ENCODE measurements at regions not wholly inside any gene's neighbourhood (a gene's known extent, or its start where the extent isn't known, plus 50 kb on each side); places are given as distances from the start of the nearest gene placed in this dataset.
A peak's percentile ranks its signal among the peaks of the same experiment; 100 is the strongest.

- DNase-seq (ENCODE audit: insufficient read length, low spot score) (no peak), FAIRE-seq (no peak)
Observed at GRCh38 chr9:106400170-106400569, 462.8 kb upstream of the ZNF462 start.

GRCh38 chr9:106400950-106401349, 462.0 kb upstream of the ZNF462 start:
- DNase-seq (ENCODE audit: insufficient read length, low spot score) = no peak
- no peak for FAIRE-seq

DNA sequence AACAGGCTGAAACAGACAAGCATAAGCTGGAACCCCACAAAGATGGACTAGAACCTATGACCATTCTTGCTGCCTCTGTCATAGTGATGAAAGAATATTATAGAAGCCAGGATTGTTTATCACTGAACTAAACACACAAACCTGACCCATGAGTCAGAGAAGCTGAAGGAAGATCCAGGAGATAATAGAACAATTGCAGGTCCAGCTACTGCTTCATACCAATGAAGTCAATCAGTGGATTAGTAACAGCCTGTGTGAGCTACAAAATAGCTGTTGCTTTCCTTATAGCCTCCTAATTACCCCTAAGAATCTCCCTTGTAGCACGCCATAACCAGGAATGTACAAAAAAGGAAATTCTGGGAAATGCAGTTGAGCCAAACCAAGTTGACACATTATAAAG, 459.9 kb upstream of the ZNF462 start:
- DNase-seq (ENCODE audit: insufficient read length, low spot score) (no peak), FAIRE-seq (no peak)

GRCh38 chr9:106404137-106404536, 458.8 kb upstream of the ZNF462 start:
- FAIRE-seq (no peak), DNase-seq (ENCODE audit: insufficient read length, low spot score) (no peak)

GRCh38 chr9:106405871-106406435, 457.0 kb upstream of the ZNF462 start:
- FAIRE-seq (no peak), DNase-seq (ENCODE audit: insufficient read length, low spot score) (no peak)

DNA sequence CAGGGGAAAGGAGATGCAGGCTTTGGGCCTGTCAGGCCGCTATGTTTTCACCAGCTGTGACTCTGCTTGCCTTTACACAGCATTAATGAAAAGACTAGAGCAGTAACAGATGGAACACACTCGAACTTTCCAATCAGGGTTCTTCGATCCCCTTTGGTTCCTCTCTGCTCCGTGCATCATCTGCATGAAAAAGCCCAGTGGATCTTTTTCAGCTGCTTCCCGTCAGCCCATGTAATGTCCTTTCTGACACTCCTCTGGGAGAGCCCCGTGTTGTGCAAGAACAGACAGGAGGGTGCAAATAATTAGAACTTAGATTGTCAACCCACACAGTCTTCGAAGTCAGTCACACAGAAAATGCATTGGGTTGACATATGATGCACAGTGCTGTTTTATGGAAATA, 448.9 kb upstream of the ZNF462 start:
- DNase-seq (ENCODE audit: insufficient read length, low spot score) (no peak), FAIRE-seq (no peak)

DNA sequence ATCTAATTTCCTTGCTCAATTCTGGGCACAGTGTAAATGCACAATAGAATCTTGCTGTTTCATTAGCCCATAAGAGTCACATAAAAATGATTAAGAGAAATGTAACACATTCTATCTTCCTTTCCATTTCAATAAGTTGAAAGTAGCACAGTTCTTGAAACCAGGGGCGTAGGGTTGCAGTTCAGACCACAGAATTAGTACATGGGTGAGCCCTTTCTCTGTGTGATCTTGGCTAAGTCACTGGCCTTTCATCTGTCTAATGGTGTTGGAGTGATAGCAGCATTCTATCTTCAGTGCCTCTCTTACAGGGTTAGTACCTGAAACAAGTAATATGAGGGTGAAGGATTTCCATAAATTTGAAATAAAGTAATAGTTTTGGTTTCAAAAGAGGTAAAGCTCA, 445.3 kb upstream of the ZNF462 start:
- FAIRE-seq (no peak), DNase-seq (ENCODE audit: insufficient read length, low spot score) (no peak)

GRCh38 chr9:106419829-106420228, 443.1 kb upstream of the ZNF462 start:
- DNase-seq (ENCODE audit: insufficient read length, low spot score) (no peak), FAIRE-seq (no peak)

DNA sequence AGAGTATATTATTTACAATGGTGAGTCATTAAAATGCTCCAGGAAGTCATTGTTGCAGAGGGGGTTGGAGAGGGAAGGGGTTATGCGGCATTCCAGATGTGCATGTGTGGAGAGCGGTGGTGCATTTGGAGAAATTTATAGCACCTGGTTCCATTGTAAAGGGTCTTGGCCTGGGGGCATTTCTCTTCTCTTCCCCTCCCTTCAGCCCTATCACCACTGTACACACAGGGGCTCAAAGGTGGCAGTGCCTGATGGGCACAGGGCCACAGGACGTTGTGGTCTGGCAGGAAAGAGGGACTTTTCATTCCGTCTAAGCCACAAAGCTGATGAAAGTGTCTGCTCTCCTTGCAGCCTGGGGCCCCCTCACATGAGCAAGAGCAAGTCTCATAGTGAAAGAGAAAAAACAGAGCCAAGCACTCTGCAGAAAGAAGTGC, 442.4 kb upstream of the ZNF462 start:
- no peak for FAIRE-seq
- no peak for DNase-seq (ENCODE audit: insufficient read length, low spot score)

- no peak for DNase-seq (ENCODE audit: insufficient read length, low spot score)
- FAIRE-seq = no peak
Observed at GRCh38 chr9:106421772-106422171, 441.2 kb upstream of the ZNF462 start.

DNA sequence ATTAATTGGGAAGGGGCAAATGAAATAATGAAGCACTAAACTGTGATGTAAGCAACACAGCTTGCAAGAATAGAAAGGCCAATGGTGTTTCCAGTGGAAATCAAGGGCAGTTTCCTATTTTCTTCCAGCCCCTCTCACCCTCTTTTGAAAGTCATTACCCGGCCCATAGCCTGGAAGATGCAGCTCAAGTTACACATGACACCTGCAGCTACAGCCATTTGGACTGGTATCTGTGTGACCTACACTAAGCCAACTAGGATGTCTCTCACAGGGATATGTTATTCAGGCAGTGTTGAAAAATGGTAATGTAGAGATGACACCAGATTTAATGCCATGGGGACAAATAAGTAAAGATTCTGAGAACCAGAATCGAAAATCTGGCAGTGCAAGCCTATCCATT, 439.4 kb upstream of the ZNF462 start:
- FAIRE-seq (no peak), DNase-seq (ENCODE audit: insufficient read length, low spot score) (no peak)

DNA sequence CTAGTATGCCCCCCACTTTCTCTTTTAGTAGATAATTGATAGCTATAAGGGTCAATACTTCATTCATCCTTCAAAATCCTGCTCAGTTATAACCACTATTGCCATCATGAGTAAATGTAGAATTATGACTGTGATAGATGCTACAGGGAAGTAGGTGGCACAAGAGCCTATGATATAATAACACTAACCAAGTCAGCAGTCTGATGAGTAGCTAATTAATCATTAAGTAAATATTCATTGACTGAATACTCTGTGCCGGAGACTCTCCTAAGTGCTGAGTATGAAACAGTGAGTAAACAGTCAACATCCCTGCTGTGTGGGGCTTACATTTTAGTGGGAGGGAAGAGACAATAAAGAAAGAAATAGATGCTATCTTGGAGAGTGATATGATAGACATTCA, 430.3 kb upstream of the ZNF462 start:
- no peak for FAIRE-seq
- no peak for DNase-seq (ENCODE audit: insufficient read length, low spot score)

- FAIRE-seq = no peak
- DNase-seq (ENCODE audit: insufficient read length, low spot score) = peak; percentile 0
Observed at GRCh38 chr9:106438928-106439327, 424.0 kb upstream of the ZNF462 start.

DNA sequence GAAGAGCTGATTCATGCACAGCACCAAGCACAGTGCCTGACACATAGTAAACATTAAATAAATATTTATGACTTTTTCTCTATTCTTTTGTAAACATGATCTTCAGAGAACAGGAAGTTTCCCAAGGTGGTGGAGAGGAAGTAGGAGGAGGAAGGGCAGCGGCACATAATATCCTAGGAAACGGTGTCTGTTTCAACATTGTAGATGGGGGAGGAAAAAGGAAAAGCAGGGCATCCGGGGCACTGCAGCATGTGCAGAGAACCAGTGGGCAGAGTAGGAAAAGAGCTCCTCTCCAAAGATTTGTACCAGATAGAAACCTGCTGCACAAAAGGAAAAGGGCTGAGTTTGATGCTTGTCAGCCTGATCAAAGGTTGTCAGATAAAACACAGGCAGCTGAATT, 421.7 kb upstream of the ZNF462 start:
- FAIRE-seq = no peak
- no peak for DNase-seq (ENCODE audit: insufficient read length, low spot score)

GRCh38 chr9:106443520-106443919, 419.4 kb upstream of the ZNF462 start:
- no peak for FAIRE-seq
- no peak for DNase-seq (ENCODE audit: insufficient read length, low spot score)

GRCh38 chr9:106445107-106445506, 417.9 kb upstream of the ZNF462 start:
- FAIRE-seq = no peak
- no peak for DNase-seq (ENCODE audit: insufficient read length, low spot score)

DNA sequence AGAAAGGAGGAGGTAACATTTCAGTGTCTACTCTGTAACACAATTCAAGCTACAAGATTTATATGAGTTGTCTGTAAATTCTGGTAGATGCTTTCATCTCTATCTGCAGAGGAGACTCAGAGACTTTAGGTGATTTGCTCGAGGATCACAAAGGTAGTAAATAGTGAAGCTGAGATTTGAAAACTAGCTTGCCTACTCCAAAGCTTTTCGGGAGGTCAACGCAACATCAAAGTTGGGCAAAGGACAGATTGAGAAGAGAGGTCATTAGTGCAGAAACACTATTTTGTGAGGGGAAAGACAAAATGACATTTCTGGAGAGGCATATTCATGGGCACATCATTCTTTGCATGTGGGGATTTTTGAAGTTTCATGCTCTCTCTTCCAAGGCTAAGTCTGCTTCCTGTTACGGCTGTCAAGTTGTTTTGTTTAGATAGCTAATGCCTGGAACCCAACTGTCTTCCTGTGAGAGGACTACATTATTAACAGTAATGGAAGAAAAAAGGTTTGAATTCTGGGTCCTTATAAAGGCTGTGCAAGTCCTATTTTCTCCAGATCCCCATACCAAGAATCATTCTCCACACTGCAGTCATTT, 413.5 kb upstream of the ZNF462 start:
- FAIRE-seq = no peak

DNA sequence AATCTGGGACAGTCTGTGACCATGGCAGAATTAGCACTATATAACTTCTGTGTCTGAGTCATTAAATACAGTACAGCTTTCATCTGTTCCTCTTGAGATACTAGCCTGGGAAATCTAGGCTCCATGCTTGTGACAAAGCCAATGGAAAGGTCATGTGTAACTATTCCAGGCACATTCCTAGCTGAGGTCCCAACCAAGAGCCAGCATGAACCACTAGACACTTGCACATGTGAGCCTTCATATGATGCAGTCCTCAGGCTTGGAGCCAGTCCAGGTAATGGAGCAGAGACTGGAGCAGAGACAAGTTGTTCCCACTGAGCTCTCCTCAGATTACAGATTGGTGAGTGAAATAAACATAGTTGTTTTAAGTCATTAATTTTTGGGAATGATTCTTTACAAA, 412.4 kb upstream of the ZNF462 start:
- no peak for DNase-seq (ENCODE audit: insufficient read length, low spot score)
- no peak for FAIRE-seq

More for the DNA sequence above, 413.5 kb upstream of the ZNF462 start:
- no peak for DNase-seq (ENCODE audit: insufficient read length, low spot score)

- DNase-seq (ENCODE audit: insufficient read length, low spot score) (no peak), FAIRE-seq (no peak)
Observed at GRCh38 chr9:106451223-106451622, 411.7 kb upstream of the ZNF462 start.

GRCh38 chr9:106456581-106456980, 406.4 kb upstream of the ZNF462 start:
- FAIRE-seq (no peak), DNase-seq (ENCODE audit: insufficient read length, low spot score) (no peak)

DNA sequence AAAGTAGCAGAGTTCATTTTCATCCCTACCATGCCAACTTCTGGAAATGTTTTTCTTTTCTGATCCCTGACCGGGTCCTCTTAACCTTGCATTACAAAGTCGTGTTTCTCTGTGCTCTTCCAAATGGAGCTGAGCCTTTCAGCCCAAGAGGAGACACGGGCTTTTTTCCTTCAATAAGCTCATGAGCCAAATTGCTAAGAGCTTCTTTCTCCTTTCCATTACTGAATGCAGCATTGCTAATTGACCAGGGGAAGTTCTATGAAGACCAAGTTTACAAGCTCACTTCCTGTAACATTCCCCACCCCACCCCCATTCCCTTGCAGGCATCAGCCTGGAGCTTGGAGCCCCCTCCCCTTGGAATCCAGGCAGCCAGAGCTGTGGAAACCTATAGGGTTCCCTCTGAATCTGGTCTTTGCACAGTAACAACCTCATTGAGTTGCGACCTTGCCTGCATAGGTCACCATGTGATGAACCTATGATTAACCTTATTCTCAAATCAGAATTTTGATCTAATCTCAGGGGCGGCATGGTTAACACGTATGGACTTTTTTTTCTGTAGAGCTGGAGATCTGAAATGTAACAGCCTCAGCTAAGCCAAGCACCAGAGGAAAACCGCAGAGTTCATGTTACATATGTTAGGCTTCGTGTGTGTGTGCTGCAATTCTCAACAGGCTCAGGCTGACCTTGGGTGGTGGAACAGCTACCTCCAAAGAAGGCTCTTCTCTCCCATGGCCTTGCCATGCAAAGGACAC, 395.7 kb upstream of the ZNF462 start:
- no peak for FAIRE-seq
- DNase-seq (ENCODE audit: insufficient read length, low spot score) = no peak

DNA sequence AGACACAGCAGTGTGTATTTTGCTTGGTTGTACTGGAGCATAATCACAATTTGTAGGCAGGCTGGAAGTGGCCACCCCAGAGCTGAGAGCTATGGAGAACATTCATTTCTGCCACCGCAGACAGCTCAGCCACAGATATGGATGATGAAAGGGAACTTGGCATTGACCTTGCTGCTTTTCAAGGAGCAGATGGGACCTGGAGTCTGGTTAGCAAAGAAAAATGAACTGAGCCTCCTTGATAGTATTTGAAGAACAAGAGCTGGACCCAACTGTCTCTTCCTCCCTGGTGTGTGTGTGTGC, 395.2 kb upstream of the ZNF462 start:
- FAIRE-seq (no peak), DNase-seq (ENCODE audit: insufficient read length, low spot score) (no peak)
